H9 (cell line): ENCODE measurements at regions not wholly inside any gene's neighbourhood (a gene's known extent, or its start where the extent isn't known, plus 50 kb on each side); places are given as distances from the start of the nearest gene placed in this dataset.

Experiments
- DNase-seq: peaks from one replicate; pipeline ENCODE4 v3.0.0-alpha.2; 2017
- H2AFZ ChIP-seq: one replicate; pipeline ENCODE4 v1.6.1; 2013; ENCODE audit warnings: mild to moderate bottlenecking, low read length, control low read depth, moderate library complexity
- H2AK5ac ChIP-seq: 2 replicates; pipeline ENCODE4 v1.6.1; 2013; ENCODE audit warnings: low read length, control low read depth, mixed read lengths; ENCODE audit not compliant: insufficient read length
- H2BK120ac ChIP-seq: one replicate; pipeline ENCODE4 v1.6.1; 2013; ENCODE audit warnings: low read depth, mild to moderate bottlenecking, low read length, control low read depth, inconsistent platforms; ENCODE audit not compliant: poor library complexity, severe bottlenecking
- H2BK12ac ChIP-seq: 2 replicates; pipeline ENCODE4 v1.6.1; 2013; ENCODE audit warnings: low read length, control low read depth, mixed read lengths, low read depth; ENCODE audit not compliant: insufficient read length
- H2BK15ac ChIP-seq: 2 replicates; pipeline ENCODE4 v1.6.1; 2013; ENCODE audit warnings: low read depth, low read length, control low read depth
- H2BK20ac ChIP-seq: one replicate; pipeline ENCODE4 v1.6.1; 2013; ENCODE audit warnings: low read depth, mild to moderate bottlenecking, low read length, control low read depth, inconsistent platforms; ENCODE audit not compliant: poor library complexity, severe bottlenecking
- H2BK5ac ChIP-seq: 2 replicates; pipeline ENCODE4 v1.6.1; 2013; ENCODE audit warnings: low read length, control low read depth, mixed read lengths; ENCODE audit not compliant: insufficient read length
- H3K14ac ChIP-seq: 2 replicates; pipeline ENCODE4 v1.6.1; 2013; ENCODE audit warnings: low read length, control low read depth; ENCODE audit not compliant: insufficient read depth
- H3K18ac ChIP-seq: 2 replicates; pipeline ENCODE4 v1.6.1; 2013; ENCODE audit warnings: low read depth, mild to moderate bottlenecking, mixed read lengths, low read length, control low read depth; ENCODE audit not compliant: insufficient read length
- H3K23ac ChIP-seq: 2 replicates; pipeline ENCODE4 v1.6.1; 2013; ENCODE audit warnings: low read length, control low read depth, mixed read lengths, low read depth; ENCODE audit not compliant: insufficient read length
- H3K23me2 ChIP-seq: 2 replicates; pipeline ENCODE4 v1.6.1; 2013; ENCODE audit warnings: low read depth, mild to moderate bottlenecking, mixed read lengths, low read length, control low read depth; ENCODE audit not compliant: insufficient read length, poor library complexity, severe bottlenecking
- H3K27ac ChIP-seq: 2 replicates; pipeline ENCODE4 v1.5.1; 2013; ENCODE audit warnings: low read length, control low read depth, mixed read lengths, low read depth; ENCODE audit not compliant: insufficient read length
- H3K27me3 ChIP-seq: 2 replicates; pipeline ENCODE4 v1.6.1; 2013; ENCODE audit warnings: low read length, control low read depth, inconsistent platforms; ENCODE audit not compliant: insufficient read depth
- H3K4ac ChIP-seq: 2 replicates; pipeline ENCODE4 v1.6.1; 2013; ENCODE audit warnings: low read depth, mild to moderate bottlenecking, control low read depth, inconsistent platforms, low read length, moderate library complexity
- H3K4me1 ChIP-seq: 2 replicates; pipeline ENCODE4 v1.6.1; 2013; ENCODE audit warnings: low read length, control low read depth, inconsistent platforms; ENCODE audit not compliant: insufficient read depth
- H3K4me2 ChIP-seq: 2 replicates; pipeline ENCODE4 v1.6.1; 2013; ENCODE audit warnings: low read length, control low read depth, mixed read lengths; ENCODE audit not compliant: insufficient read length, insufficient read depth
- H3K56ac ChIP-seq: 2 replicates; pipeline ENCODE4 v1.6.1; 2013; ENCODE audit warnings: low read depth, mild to moderate bottlenecking, mixed read lengths, low read length, control low read depth; ENCODE audit not compliant: insufficient read length
- H3K79me1 ChIP-seq: 2 replicates; pipeline ENCODE4 v1.6.1; 2013; ENCODE audit warnings: low read depth, mild to moderate bottlenecking, moderate library complexity, low read length, control low read depth, inconsistent platforms; ENCODE audit not compliant: insufficient read depth, poor library complexity, severe bottlenecking
- H3K79me2 ChIP-seq: 2 replicates; pipeline ENCODE4 v1.6.1; 2013; ENCODE audit warnings: low read length, control low read depth, inconsistent platforms; ENCODE audit not compliant: insufficient read depth
- H3K9ac ChIP-seq: 2 replicates; pipeline ENCODE4 v1.6.1; 2013; ENCODE audit warnings: low read length, control low read depth, mixed read lengths; ENCODE audit not compliant: insufficient read length; ENCODE audit errors: extremely low read depth
- H3K9me3 ChIP-seq: one replicate; pipeline ENCODE4 v1.6.1; 2013; ENCODE audit warnings: low read depth, low read length, inconsistent platforms; ENCODE audit not compliant: control insufficient read depth
- H3T11ph ChIP-seq: one replicate; pipeline ENCODE4 v1.6.1; 2013; ENCODE audit warnings: mild to moderate bottlenecking, low read length, control low read depth, inconsistent platforms
- H4K20me1 ChIP-seq: one replicate; pipeline ENCODE4 v1.6.1; 2013; ENCODE audit not compliant: control insufficient read depth, insufficient read length, insufficient read depth
- H4K5ac ChIP-seq: 2 replicates; pipeline ENCODE4 v1.6.1; 2013; ENCODE audit warnings: low read depth, mild to moderate bottlenecking, mixed read lengths, low read length, control low read depth; ENCODE audit not compliant: insufficient read length
- H4K8ac ChIP-seq: replicated peaks from 2 replicates; pipeline ENCODE4 v1.6.1; 2013; ENCODE audit warnings: low read length, control low read depth, mixed read lengths, low read depth; ENCODE audit not compliant: insufficient read length
- H4K91ac ChIP-seq: 2 replicates; pipeline ENCODE4 v1.6.1; 2013; ENCODE audit warnings: low read depth, mild to moderate bottlenecking, moderate library complexity, mixed read lengths, low read length, control low read depth; ENCODE audit not compliant: insufficient read length
- H3K27ac Mint-ChIP-seq, 3 experiments: 2 replicates in 2 of 3; 3 replicates in 1 of 3; pipeline ENCODE4 v1.8.0; 2020 to 2021; ENCODE audit warnings: mixed read lengths in 3 of 3, mild to moderate bottlenecking in 1 of 3, moderate library complexity in 1 of 3
- H3K27me3 Mint-ChIP-seq: 2 replicates; pipeline ENCODE4 v1.8.0; 2021; ENCODE audit warnings: low read depth, mild to moderate bottlenecking, moderate library complexity, mixed read lengths
- H3K36me3 Mint-ChIP-seq, 3 experiments: 2 replicates in 2 of 3; 3 replicates in 1 of 3; pipeline ENCODE4 v1.8.0; 2020 to 2021; ENCODE audit warnings: low read depth in 3 of 3, mixed read lengths in 3 of 3; ENCODE audit not compliant: insufficient read depth in 1 of 3
- H3K4me1 Mint-ChIP-seq, 2 experiments: 2 replicates each; pipeline ENCODE4 v1.8.0; 2020; ENCODE audit warnings: mixed read lengths in 2 of 2
- H3K4me3 Mint-ChIP-seq, 2 experiments: 2 replicates in 1 of 2; 3 replicates in 1 of 2; pipeline ENCODE4 v1.8.0; 2020 to 2021; ENCODE audit warnings: mild to moderate bottlenecking in 2 of 2, mixed read lengths in 2 of 2, moderate library complexity in 1 of 2
- H3K9me3 Mint-ChIP-seq, 2 experiments: 2 replicates in 1 of 2; 3 replicates in 1 of 2; pipeline ENCODE4 v1.8.0; 2020; ENCODE audit warnings: mild to moderate bottlenecking in 2 of 2, mixed read lengths in 2 of 2, moderate library complexity in 1 of 2
- CTCF ChIP-seq: fragments of 200-600 bp; sonication (generic); conservative IDR thresholded peaks from 3 replicates; pipeline ENCODE4 v1.8.0; 2021; ENCODE audit warnings: antibody characterized with exemption, mild to moderate bottlenecking
- WGBS: extraction: QIAGEN DNeasy Blood & Tissue Kit; methylation state at CpG from one replicate; pipeline ENCODE4 v1.1.7; 2013; ENCODE audit warnings: missing lambda C conversion rate, low lambda C conversion rate, mixed read lengths; ENCODE audit not compliant: insufficient read length; ENCODE audit errors: extremely low coverage; 5-methylcytosine and 5-hydroxymethylcytosine counted together

GRCh38 chr5:93208141-93208751 is 372.8 kb downstream of the NR2F1-AS1 start:
- no peak for DNase-seq
- Histone ChIP-seq H2AK5ac (no peak overlapping the region), H3K4me1 (no peaks in the 10 kb centered on the region), H3K27me3 (no peaks in the 10 kb centered on the region), H4K20me1 (no peaks in the 10 kb centered on the region), H2BK20ac (no peak overlapping the region), H3K14ac (no peak overlapping the region), H3K79me2 (no peaks in the 10 kb centered on the region), H3K4me2 (no peak overlapping the region), H4K91ac (no peak overlapping the region), H2BK5ac (no peak overlapping the region), H3K18ac (no peak overlapping the region), H2BK120ac (no peak overlapping the region), H3T11ph (no peak overlapping the region), H3K23ac (no peak overlapping the region), H4K5ac (no peak overlapping the region), H2BK12ac (no peak overlapping the region), H3K23me2 (no peaks in the 10 kb centered on the region), H4K8ac (no peak overlapping the region), H3K4ac (no peak overlapping the region), H3K56ac (no peak overlapping the region), H3K27ac (no peak overlapping the region), H3K79me1 (no peaks in the 10 kb centered on the region), H3K9ac (no peak overlapping the region), H2AFZ (no peak overlapping the region), H2BK15ac (no peak overlapping the region), H3K9me3 (no peaks in the 10 kb centered on the region)
- no peak for TF ChIP-seq CTCF
- Mint-ChIP-seq H3K27ac (no peak overlapping the region), H3K36me3 (no peaks in the 10 kb centered on the region), H3K4me3 (no peak overlapping the region), H3K4me1 (peaks cover 5 to 6% of the 10 kb centered on the region in 2 experiments), H3K9me3 (peaks cover 0 to 2% of the 10 kb centered on the region in 2 experiments; a peak in 1 of 5 replicates), H3K27me3 (no peaks in the 10 kb centered on the region)
- 100% methylated on average over 1 of the region's 2 CpGs for WGBS
